B cell (primary cell): ENCODE measurements at regions not wholly inside any gene's neighbourhood (a gene's known extent, or its start where the extent isn't known, plus 50 kb on each side); places are given as distances from the start of the nearest gene placed in this dataset.
"Not testable (repeated sequence)": the region's sequence is repeated elsewhere in the genome, so short reads cannot be mapped to it uniquely, and the experiment has no call there.

Source experiments
- ATAC-seq: fragments of 200-7000 bp; cut with Tn5 transposase; one replicate; pipeline ENCODE4 v1.10.0; 2021; ENCODE audit warnings: low read depth, mild to moderate bottlenecking, moderate number of reproducible peaks, moderate library complexity
- CTCF ChIA-PET: fragments of 350-600 bp; sonication (Branson Sonifier 250); formaldehyde crosslinking; loops from one replicate; lab custom pipeline; 2021; ENCODE audit warnings: antibody characterized with exemption, inconsistent platforms; lab: Charles Lee
- POLR2A ChIA-PET: fragments of 350-600 bp; sonication (Branson Sonifier 250); formaldehyde crosslinking; loops from one replicate; lab custom pipeline; 2021; ENCODE audit warnings: antibody characterized with exemption; lab: Charles Lee
- DNase-seq: peaks from one replicate; pipeline ENCODE4 v3.0.0; 2013
- H2AFZ ChIP-seq: 2 replicates; pipeline ENCODE4 v1.6.1; 2012; ENCODE audit warnings: mild to moderate bottlenecking, low read depth, low read length; ENCODE audit not compliant: insufficient read depth, poor library complexity, severe bottlenecking
- H3K27ac ChIP-seq, 2 donors: 1 replicate in 1 of 2; 2 replicates in 1 of 2; pipeline ENCODE4 v1.5.1; 2012 to 2013; ENCODE audit warnings: low read length in 2 of 2, mild to moderate bottlenecking in 2 of 2, moderate library complexity in 1 of 2
- H3K27me3 ChIP-seq, 4 experiments: fragments of 200-600 bp in 1 of 4; sonication (generic) in 1 of 4; replicated peaks in 1 of 4; 1 replicate in 2 of 4; 2 replicates in 2 of 4; pipeline versions ENCODE4 v1.6.1 to v1.7.0; 2013 to 2016; ENCODE audit warnings: low read length in 3 of 4, mild to moderate bottlenecking in 2 of 4, mixed read lengths in 1 of 4, moderate library complexity in 1 of 4; ENCODE audit not compliant: insufficient read depth in 4 of 4, control insufficient read depth in 3 of 4; ENCODE audit errors: control extremely low read depth in 1 of 4
- H3K36me3 ChIP-seq, 2 experiments: replicated peaks in 1 of 2; 1 replicate in 1 of 2; 2 replicates in 1 of 2; pipeline versions ENCODE4 v1.6.1 to v1.7.1; 2013; ENCODE audit warnings: low read length in 1 of 2; ENCODE audit not compliant: insufficient read depth in 2 of 2, control insufficient read depth in 1 of 2; ENCODE audit errors: control extremely low read depth in 1 of 2, extremely low read depth in 1 of 2
- H3K4me1 ChIP-seq, 2 donors: fragments of 200-600 bp in 1 of 2; sonication (generic) in 1 of 2; 1 replicate in 1 of 2; 2 replicates in 1 of 2; pipeline versions ENCODE4 v1.5.1 to v1.6.1; 2013 to 2017; ENCODE audit warnings: low read length in 2 of 2; ENCODE audit not compliant: control insufficient read depth in 2 of 2, insufficient read depth in 2 of 2
- H3K4me2 ChIP-seq: replicated peaks from 2 replicates; pipeline ENCODE3; 2012; ENCODE audit warnings: mild to moderate bottlenecking, low read depth, low read length; ENCODE audit not compliant: poor library complexity, severe bottlenecking
- H3K4me3 ChIP-seq, 5 experiments: fragments of 200-600 bp in 1 of 5; sonication (generic) in 1 of 5; 1 replicate in 3 of 5; 2 replicates in 2 of 5; pipeline versions ENCODE4 v1.5.1 to v1.7.0; 2011 to 2016; ENCODE audit warnings: low read length in 4 of 5, mild to moderate bottlenecking in 4 of 5, low read depth in 2 of 5, control low read depth in 1 of 5, moderate library complexity in 1 of 5; ENCODE audit not compliant: insufficient read depth in 1 of 5; ENCODE audit errors: control extremely low read depth in 1 of 5, extremely low read depth in 1 of 5
- H3K79me2 ChIP-seq: fragments of 200-600 bp; sonication (generic); one replicate; pipeline ENCODE4 v1.6.0; 2016; ENCODE audit warnings: low read length; ENCODE audit not compliant: control insufficient read depth, insufficient read depth
- H3K9ac ChIP-seq: fragments of 200-600 bp; sonication (generic); 2 replicates; pipeline ENCODE4 v1.6.1; 2017; ENCODE audit warnings: mild to moderate bottlenecking, low read length, moderate library complexity
- H3K9me3 ChIP-seq, 3 donors: one replicate each; pipeline versions ENCODE4 v1.6.1 to v1.7.1; 2013; ENCODE audit warnings: low read length in 2 of 3; ENCODE audit not compliant: control insufficient read depth in 2 of 3, insufficient read depth in 1 of 3; ENCODE audit errors: control extremely low read depth in 1 of 3
- H4K20me1 ChIP-seq: 2 replicates; pipeline ENCODE4 v1.6.0; 2012; ENCODE audit warnings: mild to moderate bottlenecking, low read length; ENCODE audit not compliant: insufficient read depth, control insufficient read depth, poor library complexity, severe bottlenecking
- H3K27ac Mint-ChIP-seq: one replicate; pipeline ENCODE4 v1.8.0; 2021; ENCODE audit warnings: mixed read lengths
- H3K27me3 Mint-ChIP-seq: one replicate; pipeline ENCODE4 v1.8.0; 2021; ENCODE audit warnings: mixed read lengths
- H3K4me1 Mint-ChIP-seq: one replicate; pipeline ENCODE4 v1.8.0; 2021; ENCODE audit warnings: mixed read lengths
- H3K4me3 Mint-ChIP-seq: one replicate; pipeline ENCODE4 v1.8.0; 2021; ENCODE audit warnings: mixed read lengths
- H3K9me3 Mint-ChIP-seq: one replicate; pipeline ENCODE4 v1.8.0; 2022; ENCODE audit warnings: mixed read lengths; ENCODE audit not compliant: insufficient read depth
- WGBS: methylation state at CpG from one replicate; pipeline ENCODE4 v1.1.5; 2013; ENCODE audit warnings: missing lambda C conversion rate; ENCODE audit not compliant: insufficient coverage; 5-methylcytosine and 5-hydroxymethylcytosine counted together
- intact Hi-C: fragments of 100-400 bp; cut with micrococcal nuclease; formaldehyde crosslinking; loops from one replicate; pipeline ENCODE4 v1.10.0; 2022

DNA sequence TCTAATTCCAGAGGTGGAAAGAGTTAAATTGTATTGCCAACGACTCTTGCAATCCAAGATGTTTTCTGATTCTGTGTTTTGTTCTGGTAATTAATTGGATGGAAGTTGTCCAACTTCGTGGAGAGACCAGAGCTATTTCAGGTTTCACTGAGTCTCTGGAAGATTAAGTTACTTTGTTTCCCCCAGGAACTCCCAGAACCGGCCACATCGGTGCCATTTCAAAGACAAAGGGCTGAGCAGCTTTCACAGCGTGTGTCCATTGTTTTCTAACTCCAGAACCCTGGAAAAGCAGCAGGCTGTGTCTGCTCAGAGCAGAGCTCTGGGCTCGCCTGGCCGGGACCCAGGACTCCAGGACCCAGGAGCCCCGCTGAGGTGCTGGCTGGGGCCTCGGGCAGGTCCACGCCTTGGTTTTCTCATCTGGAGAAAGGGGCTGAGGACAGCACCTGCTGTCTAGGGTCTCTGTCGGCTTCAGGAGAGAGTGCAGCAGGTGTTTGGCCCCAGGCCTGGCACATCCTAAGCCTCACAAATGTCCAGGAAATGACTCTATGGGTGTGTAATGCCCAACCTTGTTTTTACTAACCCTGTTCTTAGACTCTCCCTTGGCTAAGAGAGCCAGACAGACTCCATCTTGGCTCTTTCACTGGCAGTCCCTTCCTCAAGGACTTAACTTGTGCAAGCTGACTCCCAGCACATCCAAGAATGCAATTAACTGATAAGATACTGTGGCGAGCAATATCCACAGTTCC is 86.0 kb upstream of the SFSWAP start:
- H3K27ac Mint-ChIP-seq, result peak overlapping the region; percentile 34
- POLR2A ChIA-PET, H2AFZ ChIP-seq, H4K20me1 ChIP-seq, ATAC-seq, H3K79me2 ChIP-seq, H3K4me2 ChIP-seq, H3K36me3 ChIP-seq, DNase-seq, intact Hi-C loops, H3K4me3 ChIP-seq, H3K4me3 Mint-ChIP-seq, H3K9me3 Mint-ChIP-seq, CTCF ChIA-PET, H3K27me3 Mint-ChIP-seq, H3K9ac ChIP-seq, H3K4me1 Mint-ChIP-seq, H3K27ac ChIP-seq: not testable (repeated sequence)
- peaks cover 0 to 21% of the 10 kb centered on the region in 2 donors for H3K4me1 ChIP-seq
- WGBS, result 67% methylated on average over 12 of the region's 12 CpGs
- peaks cover 0 to 43% (median 12%) of the 10 kb centered on the region in 3 donors for H3K9me3 ChIP-seq
- peaks cover 0 to 10% (median 0%) of the 10 kb centered on the region in 4 experiments for H3K27me3 ChIP-seq

DNA sequence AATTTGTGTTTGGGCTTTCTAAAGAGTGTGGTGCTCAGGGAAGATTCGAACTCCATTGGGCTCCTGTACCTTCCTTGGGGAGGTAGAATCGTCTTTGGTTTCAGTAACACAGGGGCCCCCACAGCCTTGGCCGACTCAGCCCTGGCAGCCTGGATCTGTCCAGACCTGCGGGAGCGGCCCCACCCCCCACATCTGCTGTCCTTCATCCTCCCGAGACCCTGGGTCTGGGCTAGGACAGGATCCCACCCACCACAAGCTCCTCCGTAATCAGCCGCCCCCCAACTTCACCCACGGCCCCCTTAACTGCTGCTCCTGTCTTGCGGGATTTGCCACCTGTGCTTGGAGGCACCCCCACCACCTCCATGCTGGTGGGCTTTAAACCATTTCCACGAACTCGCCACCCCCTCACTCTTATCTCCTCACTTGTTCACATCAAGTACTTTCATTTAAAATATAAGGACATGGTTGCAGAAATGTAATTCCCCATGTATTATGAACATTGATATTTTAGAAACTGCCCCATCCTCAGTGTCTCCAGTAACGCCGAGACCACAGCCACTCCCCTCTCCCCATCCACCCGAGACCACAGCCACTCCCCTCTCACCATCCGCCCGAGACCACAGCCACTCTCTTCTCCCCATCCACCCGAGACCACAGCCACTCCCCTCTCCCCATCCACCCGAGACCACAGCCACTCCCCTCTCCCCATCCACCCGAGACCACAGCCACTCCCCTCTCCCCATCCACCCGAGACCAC is 84.7 kb upstream of the SFSWAP start:
- H3K27me3 ChIP-seq, ATAC-seq, H3K36me3 ChIP-seq, POLR2A ChIA-PET, CTCF ChIA-PET, intact Hi-C loops, H2AFZ ChIP-seq, H4K20me1 ChIP-seq, H3K79me2 ChIP-seq, H3K9ac ChIP-seq, H3K4me1 Mint-ChIP-seq, H3K4me2 ChIP-seq, H3K4me3 Mint-ChIP-seq, H3K27ac Mint-ChIP-seq, H3K9me3 Mint-ChIP-seq, H3K4me3 ChIP-seq, H3K27me3 Mint-ChIP-seq: not testable (repeated sequence)
- DNase-seq, result peak; percentile 53
- Histone ChIP-seq H3K27ac (peak overlapping the region; percentile 41 to 63), H3K4me1 (peaks cover 0 to 21% of the 10 kb centered on the region in 2 donors), H3K9me3 (peaks cover 0 to 43% (median 12%) of the 10 kb centered on the region in 3 donors)
- WGBS, result 33% methylated on average over 7 of the region's 21 CpGs

- H3K27ac ChIP-seq, result peak overlapping the region; percentile 74 to 85
- H3K9me3 Mint-ChIP-seq, H3K27me3 ChIP-seq, H3K9ac ChIP-seq, ATAC-seq, H3K4me3 ChIP-seq, H3K4me1 Mint-ChIP-seq, H3K36me3 ChIP-seq, POLR2A ChIA-PET, CTCF ChIA-PET, H3K79me2 ChIP-seq, H3K4me2 ChIP-seq, H2AFZ ChIP-seq, intact Hi-C loops, H3K4me3 Mint-ChIP-seq, H4K20me1 ChIP-seq: not testable (repeated sequence)
- DNase-seq, result peak; percentile 80
- Mint-ChIP-seq H3K27me3 (peaks cover 10% of the 10 kb centered on the region), H3K27ac (peak overlapping the region; percentile 86)
- 5% methylated on average over 12 of the region's 29 CpGs for WGBS
- peaks cover 0 to 21% of the 10 kb centered on the region in 2 donors for H3K4me1 ChIP-seq
- peaks cover 0 to 43% (median 12%) of the 10 kb centered on the region in 3 donors for H3K9me3 ChIP-seq
These were observed 83.5 kb upstream of the SFSWAP start for GRCh38 chr12:131627151-131628022.
